Left forelimb (tissue), 1 donor: ENCODE measurements at regions not wholly inside any gene's neighbourhood (a gene's known extent, or its start where the extent isn't known, plus 50 kb on each side); places are given as distances from the start of the nearest gene placed in this dataset.
A peak's percentile ranks its signal among the peaks of the same experiment; 100 is the strongest.
"Not testable (repeated sequence)": the region's sequence is repeated elsewhere in the genome, so short reads cannot be mapped to it uniquely, and the experiment has no call there.

Experiments
- DNase-seq: peaks from one replicate; pipeline ENCODE4 v3.0.0-alpha.2; 2018; ENCODE audit warnings: low spot score

DNA sequence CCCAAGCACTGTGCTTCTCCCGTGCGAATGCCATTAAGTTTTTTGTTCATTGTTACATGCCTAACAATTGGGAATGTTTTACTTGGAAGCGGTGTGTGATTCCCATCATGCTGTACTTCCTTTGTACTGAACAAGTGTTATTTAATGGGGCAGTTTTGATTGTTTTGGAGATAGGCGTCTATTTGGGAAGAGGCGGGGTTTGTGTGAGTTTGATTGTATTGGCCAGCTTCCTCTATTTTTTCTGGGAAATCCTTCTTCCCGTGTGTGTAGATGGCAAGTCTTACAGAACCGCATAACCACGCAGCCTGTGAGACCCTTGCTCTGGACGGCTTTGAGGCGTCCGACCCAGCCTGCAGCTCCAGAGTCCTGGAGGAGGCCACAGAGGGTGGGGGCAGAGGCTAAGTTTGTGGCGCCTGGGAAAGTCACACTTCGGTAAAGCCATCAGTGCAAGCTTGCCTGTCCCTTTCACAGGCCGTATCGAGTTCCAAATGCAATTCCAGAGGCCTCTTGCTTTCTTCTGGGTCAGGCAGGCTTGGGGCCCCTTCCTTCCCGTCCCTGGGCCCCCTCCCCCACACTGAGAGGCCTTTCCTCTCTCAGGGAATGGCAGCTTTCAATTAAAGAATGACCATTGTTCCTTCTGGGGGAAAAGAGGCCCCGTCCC lies 210.3 kb downstream of the TOMM20 start:
- DNase-seq: no peak

- DNase-seq: no peak
Observed at GRCh38 chr1:234917495-234918180, 211.0 kb downstream of the TOMM20 start.

- peak; percentile 59 for DNase-seq
Observed at GRCh38 chr1:234916840-234917239, 211.8 kb downstream of the TOMM20 start.

GRCh38 chr1:234915924-234916675 lies 212.5 kb downstream of the TOMM20 start:
- DNase-seq: peak; percentile 62

DNA sequence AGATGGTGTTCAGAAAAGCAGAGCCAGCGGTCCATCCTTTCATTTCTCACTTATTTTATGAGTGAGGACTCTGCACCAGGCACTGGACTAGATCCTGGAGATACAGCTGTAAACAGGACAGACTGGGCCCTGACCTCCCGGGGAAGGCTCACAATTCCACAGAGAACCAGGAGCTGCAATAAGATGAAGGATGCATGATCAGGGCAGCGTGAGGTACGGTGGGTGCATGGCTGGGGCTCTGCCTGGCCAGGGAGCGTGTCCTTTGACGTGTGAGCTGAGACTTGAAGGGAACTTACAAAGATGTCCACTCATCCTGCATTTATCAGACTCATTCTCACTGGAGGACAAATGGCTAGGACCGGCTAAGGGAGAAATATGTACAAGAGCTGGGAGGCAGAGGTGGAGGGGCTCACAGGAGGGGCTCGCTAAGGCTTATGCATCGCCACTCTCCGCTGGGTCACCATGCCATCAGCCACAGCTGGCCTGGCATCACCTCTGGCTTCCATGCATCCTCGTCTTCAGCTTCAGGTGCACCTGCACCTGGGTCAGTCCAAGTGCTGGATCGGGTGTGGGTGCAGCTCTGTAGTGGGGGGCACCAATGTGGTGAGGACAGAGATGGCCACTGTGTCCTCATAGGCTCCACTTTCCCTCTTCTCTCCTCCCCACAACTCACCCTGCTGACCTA lies 213.9 kb downstream of the TOMM20 start:
- DNase-seq: no peak

- peak; percentile 55 for DNase-seq
Observed at GRCh38 chr1:234913771-234914170, 214.9 kb downstream of the TOMM20 start.

GRCh38 chr1:234913278-234913649 lies 215.4 kb downstream of the TOMM20 start:
- DNase-seq: peak; percentile 46

DNA sequence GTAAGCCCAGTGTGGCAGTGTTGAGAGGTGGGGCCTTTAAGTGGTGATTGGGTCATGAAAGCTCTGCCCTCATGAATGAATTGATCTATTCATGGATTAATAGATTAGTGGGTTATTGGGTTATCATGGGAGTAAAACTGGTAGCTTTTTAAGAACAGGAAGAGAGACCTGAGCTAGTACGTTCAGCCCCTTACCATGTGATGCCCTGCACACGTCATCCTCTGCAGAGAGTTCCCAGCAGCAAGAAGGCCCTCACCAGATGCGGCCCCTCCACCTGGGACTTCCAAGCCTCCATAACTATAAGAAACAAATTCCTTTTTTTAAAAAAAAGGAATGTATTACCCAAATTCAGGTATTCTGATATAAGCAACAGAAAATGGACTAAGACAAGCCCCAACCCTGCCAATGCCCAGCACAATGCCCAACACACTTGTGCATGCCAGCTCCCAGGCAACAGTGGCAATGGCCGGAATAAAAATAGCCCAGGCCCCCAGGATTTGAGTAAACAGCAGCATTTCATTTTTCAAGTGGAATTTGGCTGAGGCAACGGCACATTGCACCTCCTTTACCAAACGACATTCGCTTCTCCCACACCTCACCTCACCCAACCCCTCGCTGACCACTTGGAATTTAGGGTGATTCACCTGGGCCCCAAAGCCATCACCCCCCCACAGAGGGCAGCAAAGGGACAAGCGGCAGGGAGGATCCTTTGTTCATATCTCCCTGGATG lies 215.9 kb downstream of the TOMM20 start:
- no peak for DNase-seq

DNA sequence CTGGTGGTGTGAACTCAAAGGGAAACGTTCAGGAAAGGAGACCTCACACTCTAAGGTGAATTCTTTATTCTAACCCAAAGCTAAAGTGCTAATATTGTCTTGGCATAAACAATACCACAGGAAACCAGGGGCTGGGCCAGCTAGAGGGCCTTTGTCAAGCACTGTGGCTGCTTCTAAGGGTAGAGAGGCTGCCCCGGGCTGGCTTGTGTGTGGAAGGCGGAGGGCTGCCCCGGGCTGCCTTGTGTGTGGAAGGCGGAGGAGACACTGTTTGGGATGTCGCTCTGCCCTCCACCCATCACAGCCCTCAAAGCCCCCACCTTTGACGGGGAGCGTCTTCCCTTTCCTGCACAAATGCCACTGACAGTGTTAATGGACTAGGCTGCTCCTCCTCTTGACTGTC lies 216.8 kb downstream of the TOMM20 start:
- no peak for DNase-seq

- DNase-seq: not testable (repeated sequence)
Observed at GRCh38 chr1:234911136-234911535, 217.5 kb downstream of the TOMM20 start.

DNA sequence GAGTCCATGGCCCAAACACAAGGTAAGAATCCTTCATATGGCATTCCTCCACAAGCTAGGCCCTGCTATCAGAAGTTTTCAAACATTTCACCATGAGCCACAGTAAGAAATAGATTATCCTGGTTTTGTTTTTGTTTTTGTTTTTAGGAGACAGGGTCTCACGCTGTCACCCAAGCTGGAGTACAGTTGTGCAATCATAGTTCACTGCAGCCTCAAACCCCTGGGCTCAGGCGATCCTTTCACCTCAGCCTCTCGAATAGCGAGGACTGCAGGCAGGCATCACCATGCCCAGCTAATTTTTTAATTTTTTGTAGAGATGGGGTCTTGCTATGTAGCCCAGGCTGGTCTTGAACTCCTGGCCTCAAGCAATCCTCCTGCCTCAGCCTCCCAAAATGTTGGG lies 218.8 kb downstream of the TOMM20 start:
- no peak for DNase-seq

DNA sequence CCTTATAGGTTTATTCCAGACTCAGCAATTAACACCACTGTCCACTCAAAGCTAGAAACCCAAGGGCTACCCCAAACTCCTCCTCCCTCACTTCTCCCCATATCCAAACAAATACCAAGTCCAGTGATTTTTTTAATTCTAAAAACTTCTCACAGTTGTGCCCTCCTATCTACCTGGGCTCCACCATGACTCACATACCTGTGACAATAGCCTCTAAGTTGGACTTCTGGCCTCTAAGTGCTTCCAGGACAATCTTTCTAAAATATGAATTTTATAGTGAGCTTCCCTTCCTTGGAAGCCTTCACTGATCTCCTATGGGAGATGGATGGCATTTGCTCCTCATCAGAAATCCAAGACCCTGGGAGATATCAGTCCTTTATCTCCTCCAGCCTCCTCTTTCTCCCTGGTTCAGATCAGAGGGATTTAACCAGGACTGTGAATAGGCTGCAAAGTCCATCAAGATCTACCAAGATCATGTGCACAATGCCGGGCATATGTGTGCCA lies 219.3 kb downstream of the TOMM20 start:
- no peak for DNase-seq

DNA sequence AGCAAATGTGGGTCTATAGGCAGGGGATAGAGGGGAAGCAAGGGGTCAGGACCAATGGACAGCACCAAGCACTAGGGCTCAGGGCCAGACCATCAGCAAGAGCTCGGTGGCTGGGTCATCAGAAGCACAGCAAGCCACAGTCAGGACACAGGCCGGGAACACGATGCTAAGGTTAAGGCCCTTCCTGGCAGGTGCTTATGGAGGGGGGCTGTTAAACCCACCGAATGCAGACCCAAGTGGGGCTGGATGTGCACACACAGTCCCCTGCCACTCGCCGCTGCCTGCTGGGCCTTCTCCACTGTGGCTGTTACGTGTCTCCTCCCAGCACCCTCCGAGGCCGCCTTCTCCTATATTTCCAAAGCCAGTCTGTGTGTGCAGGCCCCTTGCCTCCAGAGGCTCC lies 220.1 kb downstream of the TOMM20 start:
- no peak for DNase-seq

DNA sequence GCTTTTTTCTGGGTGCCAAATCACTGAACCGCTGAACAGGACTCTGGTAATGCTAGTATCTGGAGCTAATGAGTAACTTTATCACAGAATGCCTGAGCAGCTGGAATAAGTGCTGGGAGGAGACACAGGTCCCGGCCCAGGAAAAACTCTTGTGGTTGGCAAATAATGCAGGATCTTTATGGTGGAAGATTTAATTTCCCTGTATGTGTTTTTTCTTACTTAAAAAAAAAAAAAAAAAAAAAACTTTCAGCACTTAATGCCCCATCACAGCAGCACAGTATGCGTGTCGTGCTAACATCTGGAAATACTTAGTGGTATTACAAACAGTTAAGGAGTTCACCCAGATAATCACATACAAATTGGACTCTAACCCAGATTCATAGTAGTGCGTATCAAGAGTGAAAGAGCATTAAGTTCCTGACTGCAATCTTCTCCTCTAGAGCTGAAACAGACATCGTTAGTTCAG lies 220.7 kb downstream of the TOMM20 start:
- no peak for DNase-seq

DNA sequence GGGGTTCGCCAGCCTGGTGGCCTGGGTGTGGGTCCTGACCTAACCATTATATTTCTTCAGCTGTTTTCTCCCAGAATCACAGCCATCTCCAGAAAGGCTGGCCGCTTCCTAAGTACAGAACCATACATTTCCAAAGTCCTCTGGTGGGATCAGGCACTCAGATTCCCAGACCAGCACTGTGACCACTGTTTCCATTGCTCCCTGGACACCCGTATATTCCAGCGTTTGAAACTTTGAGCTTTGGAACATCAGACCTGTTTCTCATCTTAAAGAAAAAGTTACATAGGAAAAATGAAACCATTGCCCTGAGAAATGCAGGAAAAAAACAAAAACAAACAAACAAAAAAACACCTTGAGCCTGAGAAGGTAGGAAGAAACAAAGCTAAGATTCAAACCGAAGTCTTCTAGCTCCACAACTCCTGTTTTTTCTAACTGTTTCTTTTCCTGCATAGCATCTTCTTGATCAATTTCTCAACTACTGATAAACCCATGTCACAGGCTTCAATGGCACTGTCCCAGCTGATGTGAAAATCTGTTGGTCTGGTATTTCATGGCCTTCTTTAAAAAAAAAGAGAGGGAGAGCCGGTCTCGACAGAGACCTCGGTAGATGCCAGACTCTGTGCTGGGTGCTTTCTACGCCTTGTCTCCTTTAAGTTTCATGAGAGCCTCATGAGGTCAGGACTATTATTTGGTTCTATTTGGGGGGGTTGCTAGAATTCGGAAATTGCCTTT lies 221.3 kb downstream of the TOMM20 start:
- no peak for DNase-seq

- DNase-seq: no peak
Observed at GRCh38 chr1:234906654-234907053, 222.0 kb downstream of the TOMM20 start.

GRCh38 chr1:234902774-234903547 lies 225.7 kb downstream of the TOMM20 start:
- DNase-seq: no peak

DNA sequence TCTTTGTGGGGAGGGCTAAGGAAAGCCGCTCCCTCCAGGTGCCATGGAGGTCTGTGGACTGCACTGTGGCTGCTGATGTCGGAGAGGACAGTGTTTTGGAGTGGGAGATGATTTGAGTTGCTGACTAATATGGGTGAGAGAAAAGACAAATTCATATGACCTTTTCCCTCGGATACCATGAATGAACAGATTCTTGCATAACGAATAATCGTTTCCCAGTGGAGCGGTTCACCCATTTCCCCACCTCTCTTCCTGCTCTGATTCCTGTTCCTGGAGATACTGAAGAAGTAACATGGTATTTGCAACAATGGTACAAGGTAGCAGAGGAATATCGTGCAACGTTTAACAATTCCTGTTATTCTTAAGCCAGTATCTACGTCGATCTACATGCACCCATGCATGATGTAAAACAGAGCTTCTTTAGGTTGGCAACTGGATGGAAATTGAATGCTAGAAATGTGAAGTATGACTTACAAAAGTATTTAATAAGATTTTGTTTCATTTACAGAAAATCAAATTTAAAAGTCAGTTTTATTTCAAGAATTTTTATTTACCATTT lies 227.1 kb downstream of the TOMM20 start:
- DNase-seq: no peak

DNA sequence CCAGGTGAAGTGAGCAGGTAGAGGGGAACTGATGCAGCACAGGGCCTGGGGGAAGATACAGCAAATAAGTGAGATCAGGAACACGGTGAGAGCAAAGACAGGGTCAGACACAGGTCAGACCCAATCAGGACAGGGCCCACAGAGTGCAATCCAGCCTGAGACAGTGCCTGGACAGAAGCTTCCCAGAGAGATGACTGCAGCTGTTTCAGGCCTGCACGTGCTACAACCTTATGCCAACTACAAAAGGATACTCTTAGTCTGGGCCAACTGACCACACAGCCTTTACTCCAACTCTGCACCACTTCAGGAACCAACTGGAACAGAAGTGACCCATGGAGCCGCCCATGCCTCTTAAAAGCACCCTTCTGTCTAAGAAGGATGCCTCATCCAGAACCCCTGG lies 228.0 kb downstream of the TOMM20 start:
- DNase-seq: no peak

GRCh38 chr1:234899730-234900072 lies 228.9 kb downstream of the TOMM20 start:
- DNase-seq: no peak
